H1 (cell line): ENCODE measurements at regions not wholly inside any gene's neighbourhood (a gene's known extent, or its start where the extent isn't known, plus 50 kb on each side); places are given as distances from the start of the nearest gene placed in this dataset.

Source experiments
- POLR2AphosphoS5 ChIP-seq: IDR thresholded peaks from 2 replicates; pipeline ENCODE4 v1.6.1; 2011; ENCODE audit warnings: low read depth, low read length
- TF ChIP-seq, protein P1 (sequence below), 3 experiments: IDR thresholded peaks; 1 replicate in 2 of 3; 2 replicates in 1 of 3; pipeline versions ENCODE4 v1.5.1 to v1.6.1; 2011; ENCODE audit warnings: low read length in 3 of 3, mild to moderate bottlenecking in 3 of 3, inconsistent platforms in 2 of 3, low read depth in 1 of 3, moderate library complexity in 1 of 3; ENCODE audit not compliant: insufficient read depth in 1 of 3; ENCODE audit errors: control extremely low read depth in 1 of 3

DNA sequence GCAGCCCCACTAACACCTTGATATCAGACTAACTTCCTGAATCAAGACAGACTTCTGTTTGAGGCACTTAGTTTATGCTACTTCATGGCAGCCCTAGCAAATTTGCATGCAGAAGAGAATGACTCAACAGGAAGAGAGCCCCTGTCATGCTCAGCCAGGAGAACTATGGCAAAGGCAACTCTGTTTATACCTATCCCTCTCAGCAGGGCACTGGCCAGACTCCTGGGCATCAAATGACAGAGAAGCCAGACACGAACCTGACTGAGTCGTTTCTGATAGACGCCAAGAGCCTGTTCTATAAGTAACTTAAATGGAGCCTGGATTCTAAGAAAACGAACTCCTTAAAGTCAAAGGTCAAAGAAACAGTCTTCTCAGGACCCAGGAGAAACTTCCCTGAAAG, 50.9 kb upstream of the UNC5B start:
- TF ChIP-seq, protein P1, sequence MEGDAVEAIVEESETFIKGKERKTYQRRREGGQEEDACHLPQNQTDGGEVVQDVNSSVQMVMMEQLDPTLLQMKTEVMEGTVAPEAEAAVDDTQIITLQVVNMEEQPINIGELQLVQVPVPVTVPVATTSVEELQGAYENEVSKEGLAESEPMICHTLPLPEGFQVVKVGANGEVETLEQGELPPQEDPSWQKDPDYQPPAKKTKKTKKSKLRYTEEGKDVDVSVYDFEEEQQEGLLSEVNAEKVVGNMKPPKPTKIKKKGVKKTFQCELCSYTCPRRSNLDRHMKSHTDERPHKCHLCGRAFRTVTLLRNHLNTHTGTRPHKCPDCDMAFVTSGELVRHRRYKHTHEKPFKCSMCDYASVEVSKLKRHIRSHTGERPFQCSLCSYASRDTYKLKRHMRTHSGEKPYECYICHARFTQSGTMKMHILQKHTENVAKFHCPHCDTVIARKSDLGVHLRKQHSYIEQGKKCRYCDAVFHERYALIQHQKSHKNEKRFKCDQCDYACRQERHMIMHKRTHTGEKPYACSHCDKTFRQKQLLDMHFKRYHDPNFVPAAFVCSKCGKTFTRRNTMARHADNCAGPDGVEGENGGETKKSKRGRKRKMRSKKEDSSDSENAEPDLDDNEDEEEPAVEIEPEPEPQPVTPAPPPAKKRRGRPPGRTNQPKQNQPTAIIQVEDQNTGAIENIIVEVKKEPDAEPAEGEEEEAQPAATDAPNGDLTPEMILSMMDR (IDR thresholded peaks at IDR 0.05; ENCODE audit: control extremely low read depth in 1 of 3, insufficient read depth in 1 of 3, low read depth in 1 of 3, low read length in 3 of 3) = no peak
- TF ChIP-seq POLR2AphosphoS5 = no peak
